OCI-M2 (cell line): ENCODE measurements at regions not wholly inside any gene's neighbourhood (a gene's known extent, or its start where the extent isn't known, plus 50 kb on each side); places are given as distances from the start of the nearest gene placed in this dataset.
"Not testable (repeated sequence)": the region's sequence is repeated elsewhere in the genome, so short reads cannot be mapped to it uniquely, and the experiment has no call there.

ENCODE experiments used
- DNase-seq: peaks from one replicate; lab custom pipeline; 2025; ENCODE audit not compliant: unreplicated experiment; lab: John Stamatoyannopoulos, UW

DNA sequence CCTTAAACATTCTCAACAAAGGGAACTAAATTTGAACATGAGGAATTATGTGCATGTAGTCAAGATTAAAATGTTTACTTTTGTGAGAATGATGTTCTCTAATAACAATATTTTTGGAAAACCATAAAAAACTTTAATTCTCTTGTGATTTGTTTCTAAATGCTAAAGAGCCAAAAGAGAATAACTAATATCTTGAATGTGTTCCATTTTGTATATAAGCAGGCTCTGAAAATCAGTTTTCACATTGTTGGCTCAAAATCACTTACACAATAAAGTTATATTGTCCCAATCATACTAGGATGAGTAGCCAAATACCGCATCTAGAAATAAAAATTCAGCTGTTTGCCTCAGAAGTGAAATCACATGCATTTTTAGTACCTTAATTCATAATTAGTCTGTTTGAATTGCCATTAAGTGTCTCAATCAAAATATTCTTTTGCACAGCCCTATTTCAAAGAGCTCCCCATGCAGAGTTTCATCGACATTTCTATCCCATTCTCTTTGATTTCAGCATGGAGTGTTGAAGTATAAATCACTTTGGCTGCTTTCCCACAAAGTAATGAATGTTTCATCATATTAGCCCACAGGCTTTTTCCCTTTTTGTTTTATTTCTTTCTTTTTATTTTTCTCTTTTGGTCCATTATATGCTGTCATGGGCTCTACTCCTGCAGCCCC is 420.3 kb upstream of the POM121L12 start:
- DNase-seq, result no peak

DNA sequence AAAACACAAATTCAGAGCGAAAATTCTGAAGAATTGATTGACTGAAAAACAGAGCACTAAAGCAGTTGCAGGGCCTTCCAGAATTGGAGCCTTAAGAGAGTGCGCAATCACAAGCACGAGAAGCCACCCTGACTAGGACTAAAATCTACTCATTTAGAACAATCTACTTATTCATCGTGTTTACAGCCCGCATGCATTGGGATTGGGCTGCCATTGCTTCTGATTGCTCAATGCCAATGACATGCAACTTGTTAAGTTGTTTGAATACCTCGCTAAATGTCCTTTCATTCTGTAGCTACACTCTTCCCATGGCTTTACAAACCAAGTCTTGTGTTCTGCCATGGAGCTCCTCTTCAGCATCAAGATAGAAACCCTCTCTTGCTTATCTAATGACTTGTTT is 425.9 kb upstream of the POM121L12 start:
- DNase-seq, result no peak

DNA sequence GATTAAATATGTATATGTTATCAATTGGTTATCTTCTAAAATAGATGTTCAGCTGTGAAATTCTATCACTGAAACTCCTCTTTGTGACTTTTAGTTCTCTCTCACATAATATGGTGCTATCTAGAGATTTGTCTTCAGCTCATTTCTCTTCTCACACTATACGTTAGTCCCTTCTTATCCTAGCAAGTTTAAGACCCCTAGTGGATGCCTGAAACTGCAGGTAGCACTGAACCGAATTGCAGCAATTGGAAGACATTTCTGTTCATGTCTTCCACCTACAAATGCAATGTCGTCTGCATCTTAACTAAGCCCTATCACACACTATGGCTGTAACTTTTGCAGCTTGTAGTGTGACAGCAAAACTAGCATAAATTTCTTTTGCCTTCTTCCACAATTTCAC is 442.7 kb upstream of the POM121L12 start:
- DNase-seq, result no peak

GRCh38 chr7:52586704-52587103 is 448.7 kb upstream of the POM121L12 start:
- no peak for DNase-seq

- DNase-seq, result no peak
These were observed 451.4 kb upstream of the POM121L12 start for GRCh38 chr7:52584041-52584440.

DNA sequence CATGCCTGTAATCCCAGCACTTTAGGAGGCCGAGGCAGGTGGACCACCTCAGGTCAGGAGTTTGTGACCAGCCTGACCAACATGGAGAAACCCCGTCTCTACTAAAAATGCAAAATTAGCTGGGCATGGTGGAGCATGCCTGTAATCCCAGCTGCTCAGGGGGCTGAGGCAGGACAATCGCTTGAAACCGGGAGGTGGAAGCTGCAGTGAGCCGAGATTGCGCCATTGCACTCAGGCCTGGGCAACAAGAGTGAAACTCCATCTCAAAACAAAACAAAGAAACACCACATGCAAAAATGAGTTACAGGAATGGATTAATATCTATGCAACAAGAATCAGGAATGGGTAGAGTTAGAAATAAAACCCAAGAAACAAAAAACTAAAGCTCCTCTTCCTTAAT is 462.3 kb upstream of the POM121L12 start:
- DNase-seq, result not testable (repeated sequence)

DNA sequence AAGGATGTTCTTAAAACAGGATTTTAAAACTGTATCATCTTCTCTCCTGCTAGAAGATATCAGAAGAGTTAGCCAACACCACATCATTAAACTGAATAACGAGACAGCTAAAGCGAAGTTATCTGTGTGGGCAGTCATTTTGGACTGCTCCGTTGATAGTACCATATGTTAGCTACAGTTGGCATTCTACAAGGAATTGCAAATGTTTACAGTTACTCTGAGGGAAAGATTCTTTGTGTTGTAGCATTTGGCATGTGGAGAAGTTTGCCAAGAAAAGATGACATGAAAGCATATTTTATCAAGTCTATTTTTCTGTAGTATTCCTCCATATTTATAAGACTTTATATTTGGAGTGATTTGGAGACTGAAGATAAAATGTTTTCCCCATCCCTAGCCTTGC is 464.4 kb upstream of the POM121L12 start:
- DNase-seq, result no peak

DNA sequence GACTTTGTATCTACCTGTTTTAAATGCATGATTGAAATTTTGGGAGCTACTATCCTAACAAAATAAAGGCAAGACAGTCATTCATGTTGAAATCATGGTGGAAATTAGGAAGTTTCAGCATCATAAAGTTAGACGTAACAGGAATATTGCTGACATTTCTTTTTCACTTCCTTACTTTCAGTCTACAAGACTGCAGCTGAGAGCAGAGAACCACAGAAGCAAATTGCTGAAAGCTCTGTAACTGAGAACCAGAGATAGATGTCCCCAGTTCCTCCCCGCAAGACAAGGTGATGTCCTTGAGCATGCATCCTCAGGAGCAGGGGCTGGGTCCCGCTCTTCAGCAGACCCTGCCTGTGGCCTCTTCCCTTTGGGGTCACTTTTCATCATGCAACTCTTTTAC is 466.3 kb upstream of the POM121L12 start:
- no peak for DNase-seq

DNA sequence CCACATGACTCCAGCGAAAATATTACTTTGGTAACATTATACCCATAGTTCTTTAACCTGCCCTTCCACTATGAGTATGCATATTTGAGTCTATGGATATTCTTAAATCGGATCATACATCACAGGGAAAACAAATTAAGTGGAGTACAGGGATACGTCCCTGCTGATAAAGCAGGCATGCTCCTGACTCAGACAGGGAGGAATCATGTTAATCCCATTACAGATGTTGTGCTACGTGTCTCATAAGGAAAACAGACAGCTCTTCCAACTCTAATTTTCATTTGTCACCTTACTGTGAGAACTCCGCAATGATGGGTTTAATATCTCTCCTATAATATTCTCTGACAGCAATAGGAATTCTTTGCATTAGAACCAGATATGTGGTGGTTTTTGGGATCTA is 469.5 kb upstream of the POM121L12 start:
- no peak for DNase-seq

GRCh38 chr7:52555805-52556204 is 479.6 kb upstream of the POM121L12 start:
- DNase-seq, result no peak

- DNase-seq, result no peak
These were observed 488.0 kb upstream of the POM121L12 start for GRCh38 chr7:52547308-52547910.

GRCh38 chr7:52541198-52541765 is 494.2 kb upstream of the POM121L12 start:
- not testable (repeated sequence) for DNase-seq

GRCh38 chr7:52540041-52540440 is 495.4 kb upstream of the POM121L12 start:
- DNase-seq, result no peak

- no peak for DNase-seq
These were observed 496.0 kb upstream of the POM121L12 start for GRCh38 chr7:52539414-52539813.

DNA sequence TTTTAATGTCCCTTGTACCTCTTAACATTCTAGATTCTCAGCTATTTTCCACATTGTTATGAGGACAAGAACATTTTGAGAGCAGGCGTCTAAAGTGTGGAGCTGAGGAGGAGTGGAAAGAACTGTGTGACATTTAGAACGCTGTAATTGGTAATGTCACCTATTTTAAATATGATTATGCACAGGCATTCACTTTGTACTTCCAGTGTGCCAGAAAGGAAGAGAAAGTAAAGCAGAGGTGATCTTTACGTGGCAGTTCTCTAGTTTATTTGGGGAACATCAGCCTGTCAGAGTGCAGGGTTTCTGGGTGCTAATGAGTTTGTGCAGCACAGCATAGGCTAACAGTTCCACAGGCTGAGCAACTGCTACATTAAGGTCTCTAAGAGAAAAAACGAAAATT is 498.4 kb upstream of the POM121L12 start:
- no peak for DNase-seq

DNA sequence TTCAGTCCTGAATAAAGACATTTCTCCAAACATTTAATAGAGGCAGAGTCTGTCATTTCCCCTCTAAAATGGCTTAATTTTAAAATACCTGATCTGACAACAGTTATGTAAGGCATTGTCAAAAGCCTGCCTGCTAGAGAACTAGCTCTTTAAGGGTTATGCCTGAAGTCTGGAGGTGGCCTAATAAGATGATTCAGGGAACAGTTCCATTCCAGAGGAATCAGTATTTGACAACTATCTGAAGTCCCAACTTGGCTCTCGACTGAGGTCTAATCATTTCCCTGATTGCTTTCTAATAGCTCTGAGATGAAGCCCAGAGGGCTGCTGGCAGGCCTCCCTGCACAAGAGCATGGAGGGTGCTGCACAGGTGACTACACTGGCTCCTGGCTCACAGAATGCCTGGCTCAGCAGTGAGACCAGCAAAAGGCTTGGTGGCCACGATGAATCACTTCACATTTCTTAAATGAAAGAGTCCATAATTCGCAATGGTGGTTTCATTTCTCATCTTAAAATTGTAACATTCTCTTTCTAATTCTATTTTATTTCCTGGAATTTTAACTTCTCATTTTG is 509.6 kb upstream of the POM121L12 start:
- no peak for DNase-seq

GRCh38 chr7:52518869-52519268 is 516.6 kb upstream of the POM121L12 start:
- DNase-seq, result no peak

GRCh38 chr7:52512656-52513055 is 522.8 kb upstream of the POM121L12 start:
- DNase-seq, result no peak

DNA sequence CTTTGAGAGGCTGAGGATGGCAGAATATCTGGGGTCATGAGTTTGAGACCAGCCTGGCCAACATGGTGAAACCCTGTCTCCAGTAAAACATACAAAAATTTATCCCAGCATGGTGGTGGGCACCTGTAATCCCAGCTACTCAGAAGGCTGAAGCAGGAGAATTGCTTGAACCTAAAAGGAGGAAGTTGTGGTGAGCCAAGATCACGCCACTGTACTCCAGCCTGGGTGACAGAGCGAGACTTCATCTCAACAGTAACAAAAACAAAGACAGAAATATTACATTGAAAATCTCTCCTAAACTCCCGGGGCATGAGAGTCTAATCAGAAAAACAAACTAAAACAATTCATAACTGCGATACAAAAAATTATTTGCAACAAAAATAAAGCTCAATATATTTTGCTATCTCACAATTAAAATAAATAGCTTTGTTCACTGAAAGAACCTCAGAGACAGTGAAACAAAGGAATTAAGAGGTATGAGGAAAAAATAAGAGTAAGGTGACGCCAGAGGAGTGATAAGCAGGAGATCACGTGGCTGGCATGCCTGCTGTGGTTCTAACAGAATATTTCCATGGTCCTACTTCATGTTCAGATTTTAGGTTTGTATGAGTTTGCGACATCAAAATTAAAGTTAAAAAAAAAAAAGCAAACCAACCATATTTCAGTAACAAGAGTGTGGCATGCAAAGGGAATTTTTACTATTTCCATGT is 527.7 kb upstream of the POM121L12 start:
- DNase-seq, result no peak

DNA sequence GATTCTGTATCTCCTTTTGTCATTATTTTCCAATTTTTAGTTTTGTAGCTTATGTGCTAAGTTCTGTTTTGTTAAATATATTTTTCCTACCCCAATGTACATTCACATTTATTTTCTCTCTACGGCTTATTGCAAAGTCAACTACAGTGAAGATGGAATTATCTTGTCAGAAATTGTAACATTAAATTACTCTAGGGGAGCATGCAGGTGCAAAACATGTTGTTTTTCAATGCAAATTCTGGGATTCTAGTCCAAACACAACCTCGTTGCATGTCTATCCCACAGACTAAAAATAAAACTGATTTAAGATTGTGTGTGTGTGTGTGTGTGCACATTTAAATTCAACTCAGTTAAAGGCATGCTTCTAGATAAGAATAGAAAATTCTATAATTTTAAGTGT is 529.1 kb upstream of the POM121L12 start:
- no peak for DNase-seq

DNA sequence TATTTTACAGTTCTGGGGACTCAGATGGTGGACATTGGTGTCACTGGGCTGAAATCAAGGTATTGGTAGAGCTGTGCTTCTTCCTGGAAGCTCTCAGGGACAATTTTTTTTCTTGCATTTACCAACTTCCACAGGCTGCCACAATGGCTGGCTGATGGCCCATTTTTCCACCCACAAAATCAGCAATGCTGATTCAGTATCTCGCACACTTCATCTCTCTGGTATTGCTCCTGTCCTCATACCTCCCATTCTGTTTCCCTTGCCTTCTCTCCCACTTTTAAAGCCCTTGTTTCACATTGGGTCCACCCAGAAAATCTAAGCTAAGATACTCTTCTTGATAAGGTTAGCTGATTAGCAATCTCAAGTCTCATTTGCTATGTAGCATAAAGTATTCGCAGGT is 530.9 kb upstream of the POM121L12 start:
- DNase-seq, result no peak

DNA sequence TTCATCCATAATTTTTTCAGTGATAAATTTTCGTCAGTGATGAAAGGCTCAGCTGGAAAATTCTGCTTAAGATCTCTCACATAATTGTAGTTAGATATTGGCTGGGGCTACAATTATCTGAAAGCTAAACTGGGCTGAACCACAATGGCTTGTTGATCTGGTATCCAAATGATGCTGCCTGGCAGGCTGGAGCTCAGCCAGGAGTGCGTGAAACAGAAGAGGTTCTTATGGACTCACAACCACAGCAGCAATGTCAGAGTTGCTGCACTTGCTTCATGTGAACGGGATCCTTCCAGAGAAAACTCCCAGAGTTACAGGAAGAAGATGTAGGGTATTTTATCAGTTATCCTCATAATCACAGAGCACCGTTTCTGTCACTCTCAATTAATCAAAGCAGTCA is 533.2 kb upstream of the POM121L12 start:
- no peak for DNase-seq
